ENCODE measurements at regions not wholly inside any gene's neighbourhood (a gene's known extent, or its start where the extent isn't known, plus 50 kb on each side); places are given as distances from the start of the nearest gene placed in this dataset.

GRCh38 chr15:23514484-23514883 lies 51.0 kb upstream of the MKRN3 start:
- TF ChIP-seq ZFX (IDR thresholded peaks at IDR 0.05) = no peak
- TF ChIP-seq, protein P1, sequence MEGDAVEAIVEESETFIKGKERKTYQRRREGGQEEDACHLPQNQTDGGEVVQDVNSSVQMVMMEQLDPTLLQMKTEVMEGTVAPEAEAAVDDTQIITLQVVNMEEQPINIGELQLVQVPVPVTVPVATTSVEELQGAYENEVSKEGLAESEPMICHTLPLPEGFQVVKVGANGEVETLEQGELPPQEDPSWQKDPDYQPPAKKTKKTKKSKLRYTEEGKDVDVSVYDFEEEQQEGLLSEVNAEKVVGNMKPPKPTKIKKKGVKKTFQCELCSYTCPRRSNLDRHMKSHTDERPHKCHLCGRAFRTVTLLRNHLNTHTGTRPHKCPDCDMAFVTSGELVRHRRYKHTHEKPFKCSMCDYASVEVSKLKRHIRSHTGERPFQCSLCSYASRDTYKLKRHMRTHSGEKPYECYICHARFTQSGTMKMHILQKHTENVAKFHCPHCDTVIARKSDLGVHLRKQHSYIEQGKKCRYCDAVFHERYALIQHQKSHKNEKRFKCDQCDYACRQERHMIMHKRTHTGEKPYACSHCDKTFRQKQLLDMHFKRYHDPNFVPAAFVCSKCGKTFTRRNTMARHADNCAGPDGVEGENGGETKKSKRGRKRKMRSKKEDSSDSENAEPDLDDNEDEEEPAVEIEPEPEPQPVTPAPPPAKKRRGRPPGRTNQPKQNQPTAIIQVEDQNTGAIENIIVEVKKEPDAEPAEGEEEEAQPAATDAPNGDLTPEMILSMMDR (conservative IDR thresholded peaks at IDR 0.05) = no peak
- H3K27ac ChIP-seq = no peak overlapping the region

DNA sequence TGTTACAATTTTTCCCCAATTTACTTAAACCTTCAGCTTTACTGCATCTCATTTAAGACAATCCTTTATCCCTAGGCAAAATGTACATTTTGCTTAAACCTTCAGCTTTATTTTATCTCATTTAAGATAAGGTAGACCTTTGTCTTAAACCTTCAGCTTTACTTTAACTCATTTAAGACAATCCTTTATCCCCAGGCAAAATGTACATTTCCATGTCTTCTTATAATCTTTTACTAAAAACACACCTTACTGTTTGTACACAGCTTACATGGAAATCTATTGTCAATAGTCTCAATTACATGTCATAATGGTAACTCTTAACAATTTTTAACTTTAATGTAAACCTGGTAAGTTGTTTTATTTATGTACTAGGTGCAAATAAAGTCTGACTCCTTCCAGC lies 58.7 kb upstream of the MKRN3 start:
- H3K27ac ChIP-seq = no peak overlapping the region
- TF ChIP-seq, protein P1 (conservative IDR thresholded peaks at IDR 0.05) = no peak
- no peak for TF ChIP-seq ZFX (IDR thresholded peaks at IDR 0.05)

DNA sequence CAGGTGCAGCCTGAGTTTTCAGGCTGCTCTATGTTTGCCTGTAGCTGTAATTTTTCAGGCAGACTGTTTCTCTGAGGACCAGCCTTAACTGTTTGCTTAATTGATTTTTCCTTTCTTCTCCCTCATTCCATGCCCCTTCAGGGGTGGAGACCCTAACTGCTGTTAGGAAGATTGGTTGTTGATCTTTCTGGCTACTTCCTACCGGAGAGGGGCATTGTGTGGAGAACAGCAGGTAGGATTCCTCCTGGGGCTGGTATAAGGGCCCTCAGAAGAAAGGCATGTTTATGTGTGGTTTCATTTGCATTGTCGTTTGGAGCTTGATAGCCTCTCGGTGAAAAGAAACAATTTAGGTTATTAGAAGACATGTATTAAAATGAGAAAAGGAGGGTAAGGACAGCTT lies 56.9 kb upstream of the GOLGA6L2 start:
- TF ChIP-seq ZFX (IDR thresholded peaks at IDR 0.05) = no peak
- TF ChIP-seq, protein P1 (conservative IDR thresholded peaks at IDR 0.05) = no peak
- H3K27ac ChIP-seq = no peak overlapping the region

- H3K27ac ChIP-seq = no peak overlapping the region
- no peak for TF ChIP-seq ZFX (IDR thresholded peaks at IDR 0.05)
- TF ChIP-seq, protein P1 (conservative IDR thresholded peaks at IDR 0.05) = no peak
These were observed 56.5 kb upstream of the GOLGA6L2 start for GRCh38 chr15:23503576-23503975.

DNA sequence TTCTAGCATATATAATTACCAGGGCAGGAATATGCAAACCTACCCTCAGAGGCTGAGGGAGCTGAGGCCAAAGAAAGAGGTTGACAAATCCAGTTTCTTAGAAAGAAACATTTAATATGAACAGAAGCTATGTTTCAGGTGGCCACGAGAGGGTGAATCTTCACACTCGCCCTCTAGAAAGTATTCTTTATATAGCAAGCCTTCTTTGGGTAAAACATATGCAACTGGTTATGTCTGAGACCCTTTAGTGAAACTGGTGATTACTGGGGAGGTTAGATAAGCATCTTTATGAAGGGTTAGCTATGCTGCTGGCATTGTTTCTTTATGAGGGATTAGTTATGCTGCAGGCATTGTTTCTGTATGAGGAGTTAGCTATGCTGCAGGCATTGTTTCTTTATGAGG lies 50.7 kb upstream of the GOLGA6L2 start:
- TF ChIP-seq ZFX (IDR thresholded peaks at IDR 0.05) = no peak
- TF ChIP-seq, protein P1 (conservative IDR thresholded peaks at IDR 0.05) = peak; percentile 53
- no peak overlapping the region for H3K27ac ChIP-seq
